ENCODE measurements at regions not wholly inside any gene's neighbourhood (a gene's known extent, or its start where the extent isn't known, plus 50 kb on each side); places are given as distances from the start of the nearest gene placed in this dataset.

GRCh38 chr9:121573717-121574485 lies 74.3 kb upstream of the GGTA1 start:
- no peaks in the 10 kb centered on the region for H3K9me2 ChIP-seq (replicated peaks; ENCODE audit: insufficient read depth, low read length)
- no peak overlapping the region for H2AFZ ChIP-seq (ENCODE audit: low read length)
- no peaks in the 10 kb centered on the region for H3F3A ChIP-seq (ENCODE audit: insufficient read depth, low read length)
- H3K9me3 ChIP-seq (replicated peaks; ENCODE audit: insufficient read depth, low read length): no peaks in the 10 kb centered on the region
- no peaks in the 10 kb centered on the region for H4K20me1 ChIP-seq (ENCODE audit: insufficient read depth, low read length)
- H3K4me1 ChIP-seq (ENCODE audit: low read length): no peaks in the 10 kb centered on the region
- TF ChIP-seq EZH2 (optimal IDR thresholded peaks at IDR 0.05; ENCODE audit: low read depth, low read length): no peak
- TF ChIP-seq CTCF (IDR thresholded peaks at IDR 0.05; ENCODE audit: low read length): no peak
- no peak for TF ChIP-seq EZH2phosphoT487 (IDR thresholded peaks at IDR 0.05; ENCODE audit: low read length)
- H3K4me3 ChIP-seq (ENCODE audit: low read length): no peak overlapping the region
- H3K36me3 ChIP-seq (replicated peaks; ENCODE audit: insufficient read depth, low read length): no peaks in the 10 kb centered on the region
- no peak overlapping the region for H3K4me2 ChIP-seq (ENCODE audit: low read depth, low read length)
- H3K27me3 ChIP-seq (replicated peaks; ENCODE audit: insufficient read depth, low read length): peaks cover 25% of the 10 kb centered on the region; the same call in 1 of the 2 replicates
- H3K27ac ChIP-seq (ENCODE audit: low read length): no peak overlapping the region
- no peaks in the 10 kb centered on the region for H3K79me2 ChIP-seq (ENCODE audit: low read length)
- no peak for DNase-seq
- H3K9ac ChIP-seq (ENCODE audit: low read length): no peak overlapping the region

- no peak for TF ChIP-seq CTCF (IDR thresholded peaks at IDR 0.05; ENCODE audit: low read length)
- no peak for TF ChIP-seq EZH2phosphoT487 (IDR thresholded peaks at IDR 0.05; ENCODE audit: low read length)
- TF ChIP-seq EZH2 (optimal IDR thresholded peaks at IDR 0.05; ENCODE audit: low read depth, low read length): no peak
These were observed 75.3 kb upstream of the GGTA1 start for GRCh38 chr9:121574774-121575519.

GRCh38 chr9:121576281-121577075 lies 75.0 kb upstream of the DAB2IP start:
- TF ChIP-seq EZH2phosphoT487 (IDR thresholded peaks at IDR 0.05; ENCODE audit: low read length): no peak
- TF ChIP-seq CTCF (IDR thresholded peaks at IDR 0.05; ENCODE audit: low read length): no peak
- no peak for TF ChIP-seq EZH2 (optimal IDR thresholded peaks at IDR 0.05; ENCODE audit: low read depth, low read length)
- H3K27me3 ChIP-seq (replicated peaks; ENCODE audit: insufficient read depth, low read length): peaks cover 24% of the 10 kb centered on the region
- H3K79me2 ChIP-seq (ENCODE audit: low read length): no peaks in the 10 kb centered on the region
- H3F3A ChIP-seq (ENCODE audit: insufficient read depth, low read length): no peaks in the 10 kb centered on the region
- no peak overlapping the region for H3K9ac ChIP-seq (ENCODE audit: low read length)
- H3K4me2 ChIP-seq (ENCODE audit: low read depth, low read length): no peak overlapping the region
- no peak overlapping the region for H3K4me3 ChIP-seq (ENCODE audit: low read length)
- no peak for DNase-seq
- H3K36me3 ChIP-seq (replicated peaks; ENCODE audit: insufficient read depth, low read length): no peaks in the 10 kb centered on the region
- H3K9me2 ChIP-seq (replicated peaks; ENCODE audit: insufficient read depth, low read length): no peaks in the 10 kb centered on the region
- H4K20me1 ChIP-seq (ENCODE audit: insufficient read depth, low read length): no peaks in the 10 kb centered on the region
- H2AFZ ChIP-seq (ENCODE audit: low read length): no peak overlapping the region
- H3K9me3 ChIP-seq (replicated peaks; ENCODE audit: insufficient read depth, low read length): no peaks in the 10 kb centered on the region
- H3K4me1 ChIP-seq (ENCODE audit: low read length): no peaks in the 10 kb centered on the region
- H3K27ac ChIP-seq (ENCODE audit: low read length): no peak overlapping the region

More at GRCh38 chr9:121574774-121575519, 75.3 kb upstream of the GGTA1 start:
- no peak overlapping the region for H3K27ac ChIP-seq (ENCODE audit: low read length)
- H3K9me3 ChIP-seq (replicated peaks; ENCODE audit: insufficient read depth, low read length): no peaks in the 10 kb centered on the region
- no peak overlapping the region for H3K9ac ChIP-seq (ENCODE audit: low read length)
- no peak overlapping the region for H3K4me2 ChIP-seq (ENCODE audit: low read depth, low read length)
- no peaks in the 10 kb centered on the region for H3K36me3 ChIP-seq (replicated peaks; ENCODE audit: insufficient read depth, low read length)
- H3K27me3 ChIP-seq (replicated peaks; ENCODE audit: insufficient read depth, low read length): peaks cover 25% of the 10 kb centered on the region; the same call in 1 of the 2 replicates
- H3K9me2 ChIP-seq (replicated peaks; ENCODE audit: insufficient read depth, low read length): no peaks in the 10 kb centered on the region
- no peak overlapping the region for H2AFZ ChIP-seq (ENCODE audit: low read length)
- no peaks in the 10 kb centered on the region for H3K4me1 ChIP-seq (ENCODE audit: low read length)
- no peaks in the 10 kb centered on the region for H3F3A ChIP-seq (ENCODE audit: insufficient read depth, low read length)
- DNase-seq: no peak
- no peak overlapping the region for H3K4me3 ChIP-seq (ENCODE audit: low read length)
- no peaks in the 10 kb centered on the region for H3K79me2 ChIP-seq (ENCODE audit: low read length)
- H4K20me1 ChIP-seq (ENCODE audit: insufficient read depth, low read length): no peaks in the 10 kb centered on the region
